ENCODE measurements at regions not wholly inside any gene's neighbourhood (a gene's known extent, or its start where the extent isn't known, plus 50 kb on each side); places are given as distances from the start of the nearest gene placed in this dataset.

DNA sequence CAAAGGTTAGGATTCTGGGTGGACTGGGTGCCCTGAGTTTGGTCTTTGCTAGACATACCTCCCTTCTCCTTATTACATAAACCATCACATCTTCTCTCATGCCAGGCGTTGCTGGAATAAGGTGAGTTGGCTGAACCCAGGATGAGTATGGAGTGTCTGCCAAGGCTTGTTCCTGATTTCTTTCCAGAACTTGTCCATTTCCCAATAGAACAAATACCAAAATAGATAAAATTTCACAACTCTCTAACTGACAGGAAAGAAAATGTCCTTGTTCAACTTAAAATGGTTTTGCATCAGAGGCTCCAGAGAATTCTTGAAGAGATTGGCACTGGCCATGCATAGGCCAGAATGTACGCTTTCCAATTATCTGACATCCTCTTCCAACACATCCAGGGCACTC, 291.9 kb downstream of the IGSF11 start:
- Histone ChIP-seq H3K14ac (ENCODE audit: low read length in 2 of 2) (no peak overlapping the region), H3K9ac (ENCODE audit: low read length) (no peak overlapping the region), H3K4ac (ENCODE audit: low read depth in 1 of 2, low read length in 2 of 2) (no peak overlapping the region), H3K4me1 (ENCODE audit: control insufficient read depth, insufficient read depth, low read depth, low read length) (no peaks in the 10 kb centered on the region), H4K8ac (ENCODE audit: low read length) (no peak overlapping the region), H3K79me1 (replicated peaks; ENCODE audit: low read length, poor library complexity, severe bottlenecking) (no peaks in the 10 kb centered on the region), H3K23ac (ENCODE audit: low read length in 2 of 2) (no peak overlapping the region), H2BK120ac (ENCODE audit: low read depth, low read length) (no peak overlapping the region), H4K91ac (ENCODE audit: low read length) (no peak overlapping the region), H2BK12ac (ENCODE audit: low read length in 2 of 2) (no peak overlapping the region), H3K36me3 (ENCODE audit: control insufficient read depth in 1 of 2, insufficient read depth in 2 of 2, low read depth in 1 of 2, low read length in 2 of 2) (no peaks in the 10 kb centered on the region), H3K4me3 (ENCODE audit: insufficient read depth in 1 of 2, low read depth in 1 of 2, low read length in 2 of 2) (no peak overlapping the region), H3K4me2 (ENCODE audit: low read length, poor library complexity, severe bottlenecking) (no peak overlapping the region), H2BK15ac (ENCODE audit: low read depth, poor library complexity, severe bottlenecking) (no peak overlapping the region), H2AFZ (ENCODE audit: low read depth, low read length) (no peak overlapping the region), H3K18ac (ENCODE audit: low read depth in 1 of 2, low read length in 2 of 2) (no peak overlapping the region), H3K9me3 (ENCODE audit: control insufficient read depth, low read length) (peaks cover 8% of the 10 kb centered on the region), H2AK5ac (ENCODE audit: low read length, severe bottlenecking) (no peak overlapping the region), H3K27ac (ENCODE audit: low read length, poor library complexity, severe bottlenecking) (no peak overlapping the region), H3K27me3 (ENCODE audit: control insufficient read depth in 1 of 2, insufficient read depth in 1 of 2, low read length in 2 of 2) (no peaks in the 10 kb centered on the region), H2BK5ac (ENCODE audit: low read depth, low read length, poor library complexity, severe bottlenecking) (no peak overlapping the region)
- DNase-seq = no peak
- WGBS = 76% methylated on average over 2 of the region's 2 CpGs

DNA sequence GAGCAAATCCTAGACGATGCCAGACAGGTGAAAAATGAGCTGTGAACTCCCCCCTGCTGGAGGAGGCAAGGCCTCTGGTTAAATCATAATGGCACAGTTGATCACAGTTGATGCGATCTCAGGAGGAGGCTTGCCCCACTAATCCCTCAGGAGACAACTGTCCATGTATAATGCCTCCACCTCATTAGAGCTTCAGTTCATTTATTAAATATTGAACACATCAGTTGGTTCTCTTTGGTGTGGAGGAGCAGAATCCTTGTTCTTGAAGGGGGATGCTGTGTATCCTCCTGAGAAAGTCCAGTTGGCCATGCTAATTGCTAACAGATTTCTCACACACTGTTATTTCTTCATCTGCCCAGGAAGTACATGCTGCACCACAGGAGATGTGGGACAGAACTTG, 290.5 kb downstream of the IGSF11 start:
- Histone ChIP-seq H3K4ac (ENCODE audit: low read depth in 1 of 2, low read length in 2 of 2) (no peak overlapping the region), H4K8ac (ENCODE audit: low read length) (no peak overlapping the region), H2BK120ac (ENCODE audit: low read depth, low read length) (no peak overlapping the region), H3K27me3 (ENCODE audit: control insufficient read depth in 1 of 2, insufficient read depth in 1 of 2, low read length in 2 of 2) (no peaks in the 10 kb centered on the region), H2BK15ac (ENCODE audit: low read depth, poor library complexity, severe bottlenecking) (no peak overlapping the region), H2AFZ (ENCODE audit: low read depth, low read length) (no peak overlapping the region), H3K4me2 (ENCODE audit: low read length, poor library complexity, severe bottlenecking) (no peak overlapping the region), H2BK5ac (ENCODE audit: low read depth, low read length, poor library complexity, severe bottlenecking) (no peak overlapping the region), H3K23ac (ENCODE audit: low read length in 2 of 2) (no peak overlapping the region), H3K9ac (ENCODE audit: low read length) (no peak overlapping the region), H3K9me3 (ENCODE audit: control insufficient read depth, low read length) (peaks cover 8% of the 10 kb centered on the region), H3K27ac (ENCODE audit: low read length, poor library complexity, severe bottlenecking) (no peak overlapping the region), H3K36me3 (ENCODE audit: control insufficient read depth in 1 of 2, insufficient read depth in 2 of 2, low read depth in 1 of 2, low read length in 2 of 2) (no peaks in the 10 kb centered on the region), H3K18ac (ENCODE audit: low read depth in 1 of 2, low read length in 2 of 2) (no peak overlapping the region), H2AK5ac (ENCODE audit: low read length, severe bottlenecking) (no peak overlapping the region), H3K14ac (ENCODE audit: low read length in 2 of 2) (no peak overlapping the region), H2BK12ac (ENCODE audit: low read length in 2 of 2) (no peak overlapping the region), H4K91ac (ENCODE audit: low read length) (no peak overlapping the region), H3K4me3 (ENCODE audit: insufficient read depth in 1 of 2, low read depth in 1 of 2, low read length in 2 of 2) (no peak overlapping the region), H3K79me1 (replicated peaks; ENCODE audit: low read length, poor library complexity, severe bottlenecking) (no peaks in the 10 kb centered on the region), H3K4me1 (ENCODE audit: control insufficient read depth, insufficient read depth, low read depth, low read length) (no peaks in the 10 kb centered on the region)
- DNase-seq = no peak
- 69% methylated on average over 2 of the region's 2 CpGs for WGBS

DNA sequence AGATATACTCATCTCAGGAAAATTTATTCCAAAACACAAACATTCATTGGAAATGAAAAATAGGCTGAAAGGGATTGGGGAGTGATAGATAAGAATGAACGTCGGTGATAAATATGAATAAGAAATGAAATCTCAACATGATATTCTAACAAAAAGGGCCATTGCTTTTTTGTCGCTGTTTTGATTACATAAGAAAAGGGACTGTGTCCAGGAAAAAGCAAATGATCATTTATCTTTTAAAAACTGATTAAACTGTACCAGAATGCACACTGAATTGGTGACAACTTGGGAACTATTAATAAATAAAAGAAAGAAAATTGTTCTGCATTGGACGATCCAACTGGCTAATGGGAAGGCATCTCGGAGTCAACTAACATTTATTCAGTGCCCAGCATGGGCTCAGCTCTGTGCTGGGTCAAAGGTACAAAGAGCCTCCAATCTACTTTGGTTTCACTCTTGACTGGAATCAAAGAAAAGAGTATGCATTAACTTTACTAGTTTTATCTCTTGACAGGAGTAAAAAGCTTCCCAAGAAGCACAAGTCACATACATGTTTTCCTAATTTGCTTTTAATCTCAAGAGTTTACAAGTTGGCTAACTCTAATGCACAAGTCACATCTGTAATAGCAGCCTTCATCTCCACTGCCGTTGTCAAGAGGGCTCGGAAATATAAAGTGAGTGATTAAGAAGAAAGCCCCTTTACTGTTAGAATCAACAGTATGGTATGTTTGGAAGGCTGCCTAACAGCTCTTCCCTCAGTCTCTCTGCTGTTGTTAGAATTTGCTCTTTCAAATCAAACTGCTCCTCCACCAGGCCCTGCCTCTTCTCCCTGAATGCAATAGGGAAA, 280.0 kb downstream of the IGSF11 start:
- Histone ChIP-seq H3K14ac (ENCODE audit: low read length in 2 of 2) (no peak overlapping the region), H3K36me3 (ENCODE audit: control insufficient read depth in 1 of 2, insufficient read depth in 2 of 2, low read depth in 1 of 2, low read length in 2 of 2) (no peaks in the 10 kb centered on the region), H3K4me2 (ENCODE audit: low read length, poor library complexity, severe bottlenecking) (no peak overlapping the region), H3K4me1 (ENCODE audit: control insufficient read depth, insufficient read depth, low read depth, low read length) (no peaks in the 10 kb centered on the region), H3K27me3 (ENCODE audit: control insufficient read depth in 1 of 2, insufficient read depth in 1 of 2, low read length in 2 of 2) (no peaks in the 10 kb centered on the region), H2AK5ac (ENCODE audit: low read length, severe bottlenecking) (no peak overlapping the region), H2BK12ac (ENCODE audit: low read length in 2 of 2) (no peak overlapping the region), H3K79me1 (replicated peaks; ENCODE audit: low read length, poor library complexity, severe bottlenecking) (no peaks in the 10 kb centered on the region), H2BK5ac (ENCODE audit: low read depth, low read length, poor library complexity, severe bottlenecking) (no peak overlapping the region), H3K4ac (ENCODE audit: low read depth in 1 of 2, low read length in 2 of 2) (no peak overlapping the region), H2AFZ (ENCODE audit: low read depth, low read length) (no peak overlapping the region), H4K91ac (ENCODE audit: low read length) (no peak overlapping the region), H3K9ac (ENCODE audit: low read length) (no peak overlapping the region), H3K23ac (ENCODE audit: low read length in 2 of 2) (no peak overlapping the region), H2BK120ac (ENCODE audit: low read depth, low read length) (no peak overlapping the region), H3K18ac (ENCODE audit: low read depth in 1 of 2, low read length in 2 of 2) (no peak overlapping the region), H3K4me3 (ENCODE audit: insufficient read depth in 1 of 2, low read depth in 1 of 2, low read length in 2 of 2) (no peak overlapping the region), H3K27ac (ENCODE audit: low read length, poor library complexity, severe bottlenecking) (no peak overlapping the region), H3K9me3 (ENCODE audit: control insufficient read depth, low read length) (no peaks in the 10 kb centered on the region), H2BK15ac (ENCODE audit: low read depth, poor library complexity, severe bottlenecking) (no peak overlapping the region), H4K8ac (ENCODE audit: low read length) (no peak overlapping the region)
- WGBS = 90% methylated on average over 4 of the region's 7 CpGs
- DNase-seq = no peak

DNA sequence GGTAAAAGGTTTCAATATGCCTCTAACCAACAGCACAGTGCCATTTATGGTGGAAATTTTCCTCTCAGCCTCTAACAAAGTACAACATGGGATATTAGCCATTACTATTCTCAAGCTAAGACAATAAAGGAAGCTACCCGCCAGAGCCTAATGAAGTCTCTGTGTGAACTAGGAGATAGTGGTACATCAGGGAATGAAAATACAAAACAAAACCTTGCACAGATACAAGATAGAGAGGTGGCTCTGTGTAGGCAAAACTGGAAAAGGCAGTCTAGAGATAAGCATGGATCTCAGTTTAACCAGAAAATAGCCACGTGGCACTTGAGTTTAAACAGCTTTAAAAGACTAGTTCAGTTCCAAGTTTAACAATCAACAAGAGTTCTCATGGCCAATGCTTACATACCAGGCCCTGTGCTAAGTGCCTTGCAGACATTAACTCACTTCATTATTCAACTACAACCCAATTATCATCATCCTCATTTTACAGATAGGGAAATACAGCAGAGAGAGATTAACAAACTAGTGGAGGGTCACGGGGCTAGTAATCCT, 279.3 kb downstream of the IGSF11 start:
- no peak overlapping the region for H2AFZ ChIP-seq (ENCODE audit: low read depth, low read length)
- H3K79me1 ChIP-seq (replicated peaks; ENCODE audit: low read length, poor library complexity, severe bottlenecking) = no peaks in the 10 kb centered on the region
- H3K18ac ChIP-seq (ENCODE audit: low read depth in 1 of 2, low read length in 2 of 2) = no peak overlapping the region
- no peaks in the 10 kb centered on the region for H3K36me3 ChIP-seq (ENCODE audit: control insufficient read depth in 1 of 2, insufficient read depth in 2 of 2, low read depth in 1 of 2, low read length in 2 of 2)
- H3K9ac ChIP-seq (ENCODE audit: low read length) = no peak overlapping the region
- H3K4me1 ChIP-seq (ENCODE audit: control insufficient read depth, insufficient read depth, low read depth, low read length) = no peaks in the 10 kb centered on the region
- H2BK5ac ChIP-seq (ENCODE audit: low read depth, low read length, poor library complexity, severe bottlenecking) = no peak overlapping the region
- no peak overlapping the region for H4K91ac ChIP-seq (ENCODE audit: low read length)
- no peak overlapping the region for H3K23ac ChIP-seq (ENCODE audit: low read length in 2 of 2)
- H2AK5ac ChIP-seq (ENCODE audit: low read length, severe bottlenecking) = no peak overlapping the region
- H3K4me2 ChIP-seq (ENCODE audit: low read length, poor library complexity, severe bottlenecking) = no peak overlapping the region
- H2BK15ac ChIP-seq (ENCODE audit: low read depth, poor library complexity, severe bottlenecking) = no peak overlapping the region
- WGBS = 71% methylated on average over 1 of the region's 3 CpGs
- H4K8ac ChIP-seq (ENCODE audit: low read length) = no peak overlapping the region
- no peak overlapping the region for H3K27ac ChIP-seq (ENCODE audit: low read length, poor library complexity, severe bottlenecking)
- DNase-seq = no peak
- H3K27me3 ChIP-seq (ENCODE audit: control insufficient read depth in 1 of 2, insufficient read depth in 1 of 2, low read length in 2 of 2) = no peaks in the 10 kb centered on the region
- H3K4me3 ChIP-seq (ENCODE audit: insufficient read depth in 1 of 2, low read depth in 1 of 2, low read length in 2 of 2) = no peak overlapping the region
- H3K9me3 ChIP-seq (ENCODE audit: control insufficient read depth, low read length) = no peaks in the 10 kb centered on the region
- no peak overlapping the region for H2BK12ac ChIP-seq (ENCODE audit: low read length in 2 of 2)
- H3K4ac ChIP-seq (ENCODE audit: low read depth in 1 of 2, low read length in 2 of 2) = no peak overlapping the region
- no peak overlapping the region for H2BK120ac ChIP-seq (ENCODE audit: low read depth, low read length)
- no peak overlapping the region for H3K14ac ChIP-seq (ENCODE audit: low read length in 2 of 2)

Measured in mesenchymal stem cell (in vitro differentiated cells and primary cell).